DOHH2 (cell line): ENCODE measurements at regions not wholly inside any gene's neighbourhood (a gene's known extent, or its start where the extent isn't known, plus 50 kb on each side); places are given as distances from the start of the nearest gene placed in this dataset.

Experiments used
- H3F3A ChIP-seq: fragments of 200-600 bp; sonication (generic), shearing (Covaris generic); 2 replicates; pipeline ENCODE4 v1.6.0; 2016; ENCODE audit warnings: antibody characterized with exemption, mild to moderate bottlenecking; ENCODE audit not compliant: control insufficient read depth, insufficient read depth
- H3K27ac ChIP-seq: fragments of 200-600 bp; sonication (generic); 2 replicates; pipeline ENCODE4 v1.5.1; 2014; ENCODE audit warnings: low read depth, mild to moderate bottlenecking, low read length, moderate library complexity
- H3K27me3 ChIP-seq: fragments of 200-600 bp; sonication (generic); 2 replicates; pipeline ENCODE4 v1.6.1; 2014; ENCODE audit warnings: mild to moderate bottlenecking, low read length, mixed read lengths; ENCODE audit not compliant: control insufficient read depth
- H3K36me3 ChIP-seq: fragments of 200-600 bp; sonication (generic); 2 replicates; pipeline ENCODE4 v1.6.1; 2014; ENCODE audit warnings: mild to moderate bottlenecking, low read length, moderate library complexity, mixed read lengths; ENCODE audit not compliant: control insufficient read depth
- H3K4me1 ChIP-seq: fragments of 200-600 bp; sonication (generic); 2 replicates; pipeline ENCODE4 v1.6.1; 2014; ENCODE audit warnings: mild to moderate bottlenecking, low read length, mixed read lengths; ENCODE audit not compliant: control insufficient read depth
- H3K4me2 ChIP-seq: fragments of 200-600 bp; sonication (generic); 2 replicates; pipeline ENCODE4 v1.6.0; 2014; ENCODE audit warnings: mild to moderate bottlenecking, low read length, moderate library complexity
- H3K4me3 ChIP-seq: fragments of 200-600 bp; sonication (generic); 2 replicates; pipeline ENCODE4 v1.5.1; 2014; ENCODE audit warnings: mild to moderate bottlenecking, low read length, mixed read lengths
- H3K79me2 ChIP-seq: fragments of 200-600 bp; sonication (generic); 2 replicates; pipeline ENCODE4 v1.6.1; 2014; ENCODE audit warnings: mild to moderate bottlenecking, low read length, mixed read lengths; ENCODE audit not compliant: control insufficient read depth
- H3K9me2 ChIP-seq: fragments of 200-600 bp; sonication (generic); replicated peaks from 2 replicates; pipeline ENCODE4 v1.6.1; 2014; ENCODE audit warnings: mild to moderate bottlenecking, low read length, mixed read lengths; ENCODE audit not compliant: control insufficient read depth
- H3K9me3 ChIP-seq: fragments of 200-600 bp; sonication (generic); 2 replicates; pipeline ENCODE4 v1.6.1; 2014; ENCODE audit warnings: antibody characterized with exemption, low read length, mixed read lengths; ENCODE audit not compliant: control insufficient read depth, insufficient read depth
- H4K20me1 ChIP-seq: fragments of 200-600 bp; sonication (generic); 2 replicates; pipeline ENCODE4 v1.6.0; 2014; ENCODE audit warnings: low read depth, mild to moderate bottlenecking, antibody characterized with exemption, low read length, moderate library complexity; ENCODE audit not compliant: control insufficient read depth, insufficient read depth
- EZH2phosphoT487 ChIP-seq: fragments of 200-600 bp; sonication (generic); IDR thresholded peaks from 2 replicates; pipeline ENCODE4 v1.6.1; 2017; ENCODE audit warnings: borderline replicate concordance, mild to moderate bottlenecking, antibody characterized with exemption, low read length, moderate library complexity, mixed read lengths
- TF ChIP-seq, protein P1 (sequence below): fragments of 200-600 bp; sonication (generic); IDR thresholded peaks from one replicate; pipeline ENCODE4 v1.5.1; 2014; ENCODE audit warnings: antibody characterized with exemption, mild to moderate bottlenecking, low read depth, low read length; ENCODE audit not compliant: poor library complexity, severe bottlenecking

DNA sequence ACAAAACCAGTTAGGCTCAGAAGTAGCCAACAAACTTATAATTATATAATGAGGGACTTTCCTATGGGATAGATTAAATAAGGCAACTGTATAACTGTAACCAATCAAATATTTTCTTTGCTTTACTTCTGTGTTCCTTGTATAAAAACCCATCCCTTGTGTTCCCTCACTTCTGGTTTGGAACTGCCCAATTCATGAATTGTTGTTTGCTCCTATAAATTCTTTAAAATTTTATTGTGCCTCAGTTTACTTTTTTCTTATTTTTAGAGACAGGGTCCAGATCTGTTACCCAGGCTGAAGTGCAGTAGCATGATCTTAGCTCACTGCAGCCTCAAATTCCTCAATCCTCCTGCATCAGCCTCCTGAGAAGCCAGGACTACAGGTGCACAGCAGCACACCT, 155.7 kb downstream of the SMAD6 start:
- Histone ChIP-seq H4K20me1 (no peaks in the 10 kb centered on the region), H3K4me3 (no peak overlapping the region), H3K9me3 (no peaks in the 10 kb centered on the region), H3K27me3 (peaks cover 3% of the 10 kb centered on the region; the same call in 1 of the 2 replicates), H3K27ac (no peak overlapping the region), H3K4me1 (peaks cover 7% of the 10 kb centered on the region), H3K9me2 (no peaks in the 10 kb centered on the region), H3F3A (no peaks in the 10 kb centered on the region), H3K4me2 (no peak overlapping the region), H3K36me3 (no peaks in the 10 kb centered on the region), H3K79me2 (no peaks in the 10 kb centered on the region)
- TF ChIP-seq, protein P1, sequence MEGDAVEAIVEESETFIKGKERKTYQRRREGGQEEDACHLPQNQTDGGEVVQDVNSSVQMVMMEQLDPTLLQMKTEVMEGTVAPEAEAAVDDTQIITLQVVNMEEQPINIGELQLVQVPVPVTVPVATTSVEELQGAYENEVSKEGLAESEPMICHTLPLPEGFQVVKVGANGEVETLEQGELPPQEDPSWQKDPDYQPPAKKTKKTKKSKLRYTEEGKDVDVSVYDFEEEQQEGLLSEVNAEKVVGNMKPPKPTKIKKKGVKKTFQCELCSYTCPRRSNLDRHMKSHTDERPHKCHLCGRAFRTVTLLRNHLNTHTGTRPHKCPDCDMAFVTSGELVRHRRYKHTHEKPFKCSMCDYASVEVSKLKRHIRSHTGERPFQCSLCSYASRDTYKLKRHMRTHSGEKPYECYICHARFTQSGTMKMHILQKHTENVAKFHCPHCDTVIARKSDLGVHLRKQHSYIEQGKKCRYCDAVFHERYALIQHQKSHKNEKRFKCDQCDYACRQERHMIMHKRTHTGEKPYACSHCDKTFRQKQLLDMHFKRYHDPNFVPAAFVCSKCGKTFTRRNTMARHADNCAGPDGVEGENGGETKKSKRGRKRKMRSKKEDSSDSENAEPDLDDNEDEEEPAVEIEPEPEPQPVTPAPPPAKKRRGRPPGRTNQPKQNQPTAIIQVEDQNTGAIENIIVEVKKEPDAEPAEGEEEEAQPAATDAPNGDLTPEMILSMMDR: no peak
- no peak for TF ChIP-seq EZH2phosphoT487

DNA sequence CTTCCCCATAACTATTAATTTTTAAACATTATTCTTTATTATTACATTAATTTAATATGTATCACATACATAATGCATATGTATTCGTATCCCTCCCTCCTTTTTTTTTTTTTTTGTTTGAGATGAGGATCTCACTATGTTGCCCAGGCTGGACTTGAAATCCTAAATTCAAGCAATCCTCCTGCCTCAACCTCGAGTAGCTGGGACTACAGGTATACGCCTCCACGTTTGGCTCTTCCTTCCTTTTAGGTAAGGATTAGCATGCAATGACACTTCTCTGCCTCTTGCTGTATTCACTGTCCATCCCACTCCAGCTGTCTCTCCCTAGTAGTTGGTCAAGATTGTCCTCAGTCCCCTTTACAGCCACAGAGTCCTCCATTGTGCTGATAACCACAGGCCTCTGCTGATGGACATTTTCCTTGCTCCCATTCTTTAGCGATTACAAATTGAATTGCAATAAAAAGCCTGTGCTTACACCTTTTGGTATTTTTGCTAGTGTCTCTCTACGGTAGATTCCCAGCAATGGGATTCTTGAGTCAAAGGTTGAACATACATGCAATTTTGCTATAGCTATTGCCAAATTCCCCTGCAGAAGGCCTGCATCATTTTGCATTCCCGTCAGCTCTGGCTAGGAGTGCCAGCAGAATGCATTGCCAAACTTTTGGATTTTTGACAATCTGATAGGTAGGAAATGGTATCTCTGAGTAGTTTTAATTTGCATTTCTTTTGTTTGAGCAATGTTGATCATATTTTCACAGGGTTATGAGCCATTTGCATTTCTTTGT, 156.6 kb downstream of the SMAD6 start:
- Histone ChIP-seq H3K27ac (no peak overlapping the region), H3K4me1 (peaks cover 16% of the 10 kb centered on the region), H3K27me3 (peaks cover 3% of the 10 kb centered on the region; the same call in 1 of the 2 replicates), H3K9me2 (no peaks in the 10 kb centered on the region), H3K9me3 (no peaks in the 10 kb centered on the region), H3K4me2 (no peak overlapping the region), H3F3A (no peaks in the 10 kb centered on the region), H3K4me3 (no peak overlapping the region), H3K36me3 (no peaks in the 10 kb centered on the region), H4K20me1 (no peaks in the 10 kb centered on the region), H3K79me2 (no peaks in the 10 kb centered on the region)
- TF ChIP-seq, protein P1: no peak
- TF ChIP-seq EZH2phosphoT487: no peak

DNA sequence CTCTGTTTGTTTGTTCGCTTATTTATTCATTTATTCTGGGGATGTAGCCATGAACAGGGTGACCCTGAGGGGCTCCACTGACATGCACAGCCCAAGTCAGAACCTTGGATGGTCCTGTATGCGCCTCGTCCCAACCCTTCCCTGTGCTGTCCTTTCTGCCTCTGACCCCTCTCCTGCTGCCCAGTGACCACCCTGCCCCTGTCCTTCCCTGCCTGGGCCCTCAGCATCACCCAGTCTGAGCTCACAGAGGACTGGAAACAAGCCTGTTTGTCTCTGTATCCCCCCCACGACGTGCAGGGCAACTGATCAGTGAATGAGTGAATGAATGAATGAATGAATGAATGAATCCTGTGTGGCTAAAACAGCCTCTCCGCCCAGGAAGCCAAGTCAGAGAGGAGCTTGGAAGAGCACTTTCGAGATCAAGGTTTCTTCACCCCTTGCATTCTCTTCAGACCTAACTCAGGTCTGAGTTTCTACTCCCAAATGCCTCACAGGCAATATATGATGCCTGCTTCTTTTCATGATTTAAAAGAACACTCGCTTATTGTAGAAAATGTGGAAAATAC, 157.7 kb downstream of the SMAD6 start:
- no peak overlapping the region for H3K4me3 ChIP-seq
- H3K27ac ChIP-seq: no peak overlapping the region
- no peaks in the 10 kb centered on the region for H3K36me3 ChIP-seq
- no peak overlapping the region for H3K4me2 ChIP-seq
- H3K79me2 ChIP-seq: no peaks in the 10 kb centered on the region
- H4K20me1 ChIP-seq: no peaks in the 10 kb centered on the region
- H3K27me3 ChIP-seq: peaks cover 3% of the 10 kb centered on the region; the same call in 1 of the 2 replicates
- H3K9me3 ChIP-seq: no peaks in the 10 kb centered on the region
- TF ChIP-seq, protein P1: no peak
- no peak for TF ChIP-seq EZH2phosphoT487
- no peaks in the 10 kb centered on the region for H3F3A ChIP-seq
- H3K4me1 ChIP-seq: peaks cover 27% of the 10 kb centered on the region
- no peaks in the 10 kb centered on the region for H3K9me2 ChIP-seq
